ENCODE measurements at regions not wholly inside any gene's neighbourhood (a gene's known extent, or its start where the extent isn't known, plus 50 kb on each side); places are given as distances from the start of the nearest gene placed in this dataset.

DNA sequence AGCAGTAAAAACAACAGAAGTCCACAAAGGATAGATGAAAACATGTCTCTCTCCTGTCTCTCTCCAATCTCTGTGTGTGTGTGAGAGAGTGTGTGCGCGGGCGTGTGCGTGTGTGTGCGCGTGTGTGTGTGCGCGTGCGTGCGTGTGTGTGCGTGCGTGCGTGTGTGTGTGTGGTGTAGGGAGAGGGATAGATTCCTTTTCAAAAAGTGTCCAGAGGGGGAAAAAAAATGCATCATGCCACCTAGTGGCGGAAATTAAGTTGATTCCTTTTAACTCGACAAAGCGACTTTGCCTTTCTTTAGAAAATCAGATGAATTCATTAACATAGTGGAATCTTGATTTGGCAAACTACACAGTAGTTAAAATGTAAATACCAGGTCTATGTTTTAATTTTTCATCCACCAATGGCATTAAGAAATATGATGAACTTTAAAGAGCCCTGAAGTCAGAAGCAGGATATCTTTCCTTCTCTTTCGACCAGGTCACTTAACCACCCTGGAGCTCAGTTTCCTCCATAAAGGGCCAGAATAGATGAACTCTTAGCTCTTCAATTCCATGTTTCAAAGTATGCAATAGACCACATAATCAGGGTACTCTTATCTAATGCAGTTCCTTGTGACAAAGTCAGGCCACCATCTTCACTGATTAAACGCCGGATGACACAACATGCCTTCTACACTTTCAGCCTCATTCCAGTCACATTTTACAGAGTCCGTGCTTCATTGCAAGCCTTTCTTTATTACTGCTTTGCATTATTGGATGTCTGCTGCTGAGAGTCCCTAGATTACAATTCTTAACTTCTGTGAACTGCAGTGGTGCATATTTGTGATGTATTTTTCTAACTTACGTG is 162.8 kb downstream of the FBXO8 start:
- DNase-seq (ENCODE audit: low read depth): peak; percentile 74

- no peak for DNase-seq (ENCODE audit: low read depth)
Measured at GRCh38 chr4:174119830-174120229, 163.6 kb downstream of the FBXO8 start.

- peak; percentile 73 for DNase-seq (ENCODE audit: low read depth)
Measured at GRCh38 chr4:174119051-174119450, 164.4 kb downstream of the FBXO8 start.

- DNase-seq (ENCODE audit: low read depth): no peak
Measured at GRCh38 chr4:174118171-174118570, 165.3 kb downstream of the FBXO8 start.

DNA sequence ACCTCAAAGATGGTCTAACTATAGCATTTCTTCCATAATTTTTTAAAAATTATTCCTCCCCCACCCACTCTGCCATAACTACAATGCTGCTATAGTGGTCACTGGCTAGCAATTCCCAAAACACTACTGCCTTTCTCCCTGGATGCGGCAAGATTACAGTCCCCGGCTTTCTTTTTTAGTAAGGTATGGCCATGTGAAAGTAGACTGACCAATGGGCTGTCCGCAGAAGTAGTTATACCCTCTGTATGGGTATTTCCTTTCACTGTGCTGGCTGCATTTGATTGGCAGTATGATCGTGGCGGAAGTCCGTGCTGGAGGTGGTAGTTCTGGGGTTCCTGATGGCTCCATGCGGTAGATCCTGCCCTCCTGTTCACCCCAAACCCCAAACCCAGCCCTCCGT is 166.0 kb downstream of the FBXO8 start:
- no peak for DNase-seq (ENCODE audit: low read depth)

- no peak for DNase-seq (ENCODE audit: low read depth)
Measured at GRCh38 chr4:174116021-174116420, 167.4 kb downstream of the FBXO8 start.

GRCh38 chr4:174111422-174111821 is 172.0 kb downstream of the FBXO8 start:
- DNase-seq (ENCODE audit: low read depth): no peak

- no peak for DNase-seq (ENCODE audit: low read depth)
Measured at GRCh38 chr4:174110180-174110579, 173.3 kb downstream of the FBXO8 start.

GRCh38 chr4:174107746-174108354 is 175.6 kb downstream of the FBXO8 start:
- DNase-seq (ENCODE audit: low read depth): no peak

- no peak for DNase-seq (ENCODE audit: low read depth)
Measured at GRCh38 chr4:174105202-174105601, 178.3 kb downstream of the FBXO8 start.

DNA sequence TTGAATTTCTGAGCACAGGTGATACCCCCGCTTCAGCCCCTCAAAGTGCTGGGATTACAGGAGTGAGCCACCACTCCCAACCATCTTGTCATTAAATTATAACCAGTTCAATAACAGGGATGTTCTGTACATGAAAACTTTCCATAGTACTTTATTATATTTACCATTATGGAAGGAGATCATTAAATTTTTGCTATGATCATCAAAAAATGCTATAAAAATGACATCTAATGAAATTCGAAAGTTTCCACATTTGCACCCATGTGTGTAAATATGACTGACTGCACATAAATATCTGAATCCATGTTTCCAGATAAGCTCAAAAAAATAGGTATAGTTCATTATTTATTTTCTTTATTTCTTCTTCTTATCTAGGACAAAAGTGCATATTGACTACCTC is 182.6 kb downstream of the FBXO8 start:
- DNase-seq (ENCODE audit: low read depth): no peak

DNA sequence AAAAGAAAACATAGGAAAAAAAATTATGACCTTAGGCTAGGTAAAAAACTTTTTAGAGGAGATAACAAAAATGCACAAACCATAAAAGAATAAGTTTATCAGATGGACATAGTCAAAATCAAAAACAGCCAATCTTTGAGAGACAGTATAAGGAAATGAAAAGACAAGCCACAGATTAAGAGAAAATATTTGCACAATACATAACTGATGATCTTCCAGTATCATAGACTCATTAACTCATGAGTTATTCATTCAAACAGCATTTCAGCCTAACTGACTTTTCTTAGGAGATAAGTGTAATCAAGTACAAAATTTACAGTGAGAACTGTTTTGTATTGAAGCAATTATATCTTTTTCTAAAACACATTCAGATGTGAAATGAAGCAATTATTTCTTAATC is 183.8 kb downstream of the FBXO8 start:
- DNase-seq (ENCODE audit: low read depth): no peak

- DNase-seq (ENCODE audit: low read depth): no peak
Measured at GRCh38 chr4:174096999-174097398, 186.5 kb downstream of the FBXO8 start.

DNA sequence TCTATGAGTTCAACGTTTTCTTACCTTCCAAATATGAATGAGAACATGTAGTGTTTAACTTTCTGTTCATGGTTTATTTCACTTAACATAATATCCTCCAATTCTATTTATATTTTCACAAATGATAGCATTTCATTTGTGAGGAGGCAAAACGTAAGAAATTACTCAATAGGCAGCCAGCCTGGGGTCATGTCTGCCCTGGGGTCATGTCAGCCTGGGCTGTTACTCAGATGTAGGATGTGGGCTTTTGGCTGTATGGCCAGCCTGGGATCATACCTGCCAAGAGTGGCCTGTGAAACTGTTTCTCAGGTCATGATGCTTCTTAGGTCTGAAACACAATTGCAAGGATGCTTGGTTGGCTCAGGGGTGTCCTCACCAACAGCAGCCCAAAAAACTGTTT is 187.0 kb downstream of the FBXO8 start:
- no peak for DNase-seq (ENCODE audit: low read depth)

DNA sequence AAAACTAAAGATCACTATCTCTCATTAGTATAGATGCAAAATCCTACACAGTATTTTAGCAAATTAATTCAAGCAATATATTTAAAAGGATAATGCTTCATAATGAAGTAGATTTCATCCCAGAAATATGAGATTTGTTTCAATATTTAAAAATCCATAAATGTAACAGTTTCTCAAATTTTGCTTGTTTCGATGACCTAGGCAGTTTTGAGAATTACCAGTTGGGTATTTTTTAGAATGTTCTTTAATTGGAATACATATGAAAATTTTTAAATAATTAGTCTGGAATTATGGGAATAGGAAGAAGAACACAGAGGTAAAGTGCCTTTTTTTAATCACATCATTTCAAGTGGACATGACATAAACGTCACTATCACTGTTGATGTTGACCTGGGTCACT is 192.3 kb downstream of the FBXO8 start:
- no peak for DNase-seq (ENCODE audit: low read depth)

- DNase-seq (ENCODE audit: low read depth): no peak
Measured at GRCh38 chr4:174089711-174090110, 193.8 kb downstream of the FBXO8 start.

DNA sequence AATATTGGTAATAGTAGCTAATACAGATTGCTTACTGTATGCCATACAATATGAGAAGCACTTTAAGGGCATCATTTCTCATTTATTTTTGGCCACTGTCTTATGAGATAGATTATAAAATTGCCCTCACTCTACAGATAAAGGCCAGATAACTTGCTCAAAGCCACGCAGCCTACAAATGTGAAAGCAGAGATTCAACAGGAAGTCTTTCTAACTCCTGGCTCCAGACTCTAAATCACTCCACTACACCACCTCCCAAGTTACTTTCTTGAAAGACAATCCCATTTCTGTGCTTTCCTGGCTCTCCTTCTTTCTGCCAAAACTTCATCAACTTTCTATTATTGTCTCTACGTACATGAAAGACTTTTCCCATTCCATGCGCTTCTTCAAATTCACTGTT is 194.7 kb downstream of the FBXO8 start:
- DNase-seq (ENCODE audit: low read depth): no peak

- DNase-seq (ENCODE audit: low read depth): no peak
Measured at GRCh38 chr4:174086829-174087799, 196.4 kb downstream of the FBXO8 start.

DNA sequence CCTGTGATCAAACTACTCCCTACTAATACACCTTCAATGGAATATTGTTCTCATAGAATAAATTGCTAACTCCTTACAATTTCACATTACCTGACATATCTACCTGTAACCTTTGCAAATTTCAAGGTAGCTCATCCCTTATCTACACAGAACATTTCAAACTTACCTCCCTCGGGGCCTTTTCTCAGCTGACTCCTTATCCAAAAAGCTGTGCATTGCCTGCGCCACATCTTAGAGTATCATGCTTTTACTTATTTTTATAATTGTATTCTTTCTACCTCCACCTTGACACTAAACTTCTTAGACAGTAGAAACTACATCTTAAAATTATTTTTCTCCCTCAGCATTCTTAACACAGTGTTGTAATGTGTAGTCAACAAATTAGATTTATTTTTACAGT is 198.5 kb downstream of the FBXO8 start:
- DNase-seq (ENCODE audit: low read depth): no peak

- peak; percentile 34 for DNase-seq (ENCODE audit: low read depth)
Measured at GRCh38 chr4:174084542-174084941, 198.9 kb downstream of the FBXO8 start.

GRCh38 chr4:174080361-174080760 is 203.1 kb downstream of the FBXO8 start:
- peak; percentile 12 for DNase-seq (ENCODE audit: low read depth)

GRCh38 chr4:174071595-174071994 is 211.9 kb downstream of the FBXO8 start:
- DNase-seq (ENCODE audit: low read depth): no peak
